Adrenal gland (tissue), 5 donors: ENCODE measurements at regions not wholly inside any gene's neighbourhood (a gene's known extent, or its start where the extent isn't known, plus 50 kb on each side); places are given as distances from the start of the nearest gene placed in this dataset.

Experiments used
- CTCF ChIP-seq, 6 experiments: fragments of 450-650 bp in 4 of 6; fragments of 200-600 bp in 2 of 6; sonication (generic) in 1 of 6; IDR thresholded peaks; 1 replicate in 5 of 6; 2 replicates in 1 of 6; pipeline versions ENCODE4 v1.5.1 to v1.8.0; 2016 to 2021; ENCODE audit warnings: antibody characterized with exemption in 6 of 6, mild to moderate bottlenecking in 2 of 6, moderate library complexity in 1 of 6
- POLR2A ChIP-seq, 2 donors: fragments of 450-650 bp; IDR thresholded peaks; one replicate each; pipeline ENCODE4 v1.6.1; 2017; ENCODE audit warnings: antibody characterized with exemption in 2 of 2, mild to moderate bottlenecking in 2 of 2, moderate library complexity in 1 of 2
- donor health status: DM: no; HTN: no; CAD: no.

DNA sequence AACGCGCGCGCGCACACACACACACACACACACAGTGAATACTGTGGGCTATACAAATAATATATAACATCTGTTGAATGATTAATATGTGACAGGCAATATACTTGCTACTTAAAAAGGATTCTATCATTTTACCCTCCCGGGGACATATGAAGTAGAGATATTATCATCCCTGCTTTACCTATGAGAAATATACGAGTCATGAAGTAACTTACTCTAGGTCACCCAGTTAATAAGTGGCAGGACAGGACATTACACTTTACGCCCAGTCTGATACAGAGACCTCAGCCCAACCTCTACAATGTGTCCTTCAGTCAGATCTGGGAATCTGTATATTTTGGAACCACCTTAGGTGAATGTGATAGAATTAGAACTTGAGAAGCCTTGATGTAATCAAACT is 55.4 kb downstream of the CCDC54 start:
- TF ChIP-seq POLR2A (IDR thresholded peaks at IDR 0.05) (no peak), CTCF (IDR thresholded peaks at IDR 0.05) (no peak)
